Lung (tissue), 11 donors: ENCODE measurements at regions not wholly inside any gene's neighbourhood (a gene's known extent, or its start where the extent isn't known, plus 50 kb on each side); places are given as distances from the start of the nearest gene placed in this dataset.

ENCODE experiments used
- ATAC-seq: fragments of 200-7000 bp; cut with Tn5 transposase; one replicate; pipeline ENCODE4 v1.9.1; 2020; ENCODE audit warnings: moderate number of reproducible peaks; ENCODE audit not compliant: insufficient read depth, low FRiP score
- DNase-seq, 3 donors: peaks; one replicate each; pipeline ENCODE4 v3.0.0-alpha.2; 2013 to 2017
- H3K27ac ChIP-seq, 2 donors: one replicate each; pipeline ENCODE4 v1.5.1; 2013; ENCODE audit warnings: mild to moderate bottlenecking in 2 of 2, moderate library complexity in 2 of 2, control low read depth in 1 of 2, inconsistent platforms in 1 of 2, low read depth in 1 of 2, low read length in 1 of 2
- H3K27me3 ChIP-seq, 3 donors: one replicate each; pipeline ENCODE4 v1.5.1; 2013; ENCODE audit warnings: low read length in 2 of 3; ENCODE audit not compliant: control insufficient read depth in 3 of 3, insufficient read depth in 3 of 3
- H3K36me3 ChIP-seq, 4 donors: one replicate each; pipeline ENCODE4 v1.5.1; 2013; ENCODE audit warnings: low read length in 4 of 4, mild to moderate bottlenecking in 1 of 4, moderate library complexity in 1 of 4; ENCODE audit not compliant: control insufficient read depth in 4 of 4, insufficient read depth in 4 of 4
- H3K4me1 ChIP-seq, 5 donors: one replicate each; pipeline ENCODE4 v1.5.1; 2013; ENCODE audit warnings: low read length in 5 of 5, mild to moderate bottlenecking in 2 of 5, moderate library complexity in 1 of 5; ENCODE audit not compliant: control insufficient read depth in 5 of 5, insufficient read depth in 5 of 5
- H3K4me3 ChIP-seq: one replicate; pipeline ENCODE4 v1.5.1; 2013; ENCODE audit warnings: mild to moderate bottlenecking, control low read depth, moderate library complexity
- H3K9ac ChIP-seq, 2 donors: one replicate each; pipeline ENCODE4 v1.5.1; 2013; ENCODE audit warnings: low read length in 2 of 2, control low read depth in 1 of 2; ENCODE audit not compliant: insufficient read depth in 1 of 2
- H3K9me3 ChIP-seq, 4 donors: one replicate each; pipeline ENCODE4 v1.5.1; 2013; ENCODE audit warnings: low read length in 3 of 4, mild to moderate bottlenecking in 1 of 4, moderate library complexity in 1 of 4; ENCODE audit not compliant: control insufficient read depth in 4 of 4, insufficient read depth in 3 of 4
- CTCF ChIP-seq: IDR thresholded peaks from 2 replicates; pipeline ENCODE4 v1.5.1; 2012; ENCODE audit warnings: mild to moderate bottlenecking; ENCODE audit errors: control extremely low read depth, extremely low read depth
- WGBS, 2 donors: extraction: QIAGEN DNeasy Blood & Tissue Kit; methylation state at CpG; one replicate each; pipeline ENCODE4 v1.1.7; 2013; 5-methylcytosine and 5-hydroxymethylcytosine counted together
- donor health status: control.
- donor health status: control.
- donor health status: Bipolar disorder and iron deficiency.
- donor health status: healthy.
- donor health status: DM: yes; HTN: yes; CAD: no.

GRCh38 chr2:18645315-18645714, 55.9 kb upstream of the NT5C1B start:
- no peak for TF ChIP-seq CTCF
- H3K36me3 ChIP-seq = no peaks in the 10 kb centered on the region
- H3K4me1 ChIP-seq = no peaks in the 10 kb centered on the region
- H3K9me3 ChIP-seq = no peaks in the 10 kb centered on the region
- H3K9ac ChIP-seq = no peak overlapping the region
- no peak overlapping the region for H3K27ac ChIP-seq
- ATAC-seq (no peak), DNase-seq (no peak)
- no peaks in the 10 kb centered on the region for H3K27me3 ChIP-seq
- H3K4me3 ChIP-seq = no peak overlapping the region

GRCh38 chr2:18644115-18644462, 54.7 kb upstream of the NT5C1B start:
- H3K9me3 ChIP-seq = no peaks in the 10 kb centered on the region
- no peak overlapping the region for H3K9ac ChIP-seq
- H3K4me1 ChIP-seq = no peaks in the 10 kb centered on the region
- 88 to 93% methylated on average over 2 of the region's 2 CpGs for WGBS, 2 donors
- no peak for DNase-seq
- H3K36me3 ChIP-seq = no peaks in the 10 kb centered on the region
- no peak for TF ChIP-seq CTCF
- H3K4me3 ChIP-seq = no peak overlapping the region
- no peak for ATAC-seq
- no peaks in the 10 kb centered on the region for H3K27me3 ChIP-seq
- no peak overlapping the region for H3K27ac ChIP-seq

GRCh38 chr2:18643326-18644114, 54.2 kb upstream of the NT5C1B start:
- no peak for TF ChIP-seq CTCF
- H3K4me3 ChIP-seq = no peak overlapping the region
- 84 to 88% methylated on average over 5 of the region's 5 CpGs for WGBS, 2 donors
- H3K27me3 ChIP-seq = no peaks in the 10 kb centered on the region
- H3K9ac ChIP-seq = no peak overlapping the region
- ATAC-seq (no peak), DNase-seq (peak in 2 of 3 donors; percentile 27 to 42)
- no peaks in the 10 kb centered on the region for H3K4me1 ChIP-seq
- no peak overlapping the region for H3K27ac ChIP-seq
- H3K36me3 ChIP-seq = no peaks in the 10 kb centered on the region
- H3K9me3 ChIP-seq = no peaks in the 10 kb centered on the region

GRCh38 chr2:18641823-18642222, 52.5 kb upstream of the NT5C1B start:
- DNase-seq (no peak), ATAC-seq (no peak)
- Histone ChIP-seq H3K4me3 (no peak overlapping the region), H3K9ac (no peak overlapping the region), H3K27ac (no peak overlapping the region), H3K4me1 (no peaks in the 10 kb centered on the region), H3K9me3 (peaks cover 0 to 4% (median 1%) of the 10 kb centered on the region in 4 donors), H3K27me3 (no peaks in the 10 kb centered on the region), H3K36me3 (no peaks in the 10 kb centered on the region)
- no peak for TF ChIP-seq CTCF
